Smooth muscle cell (in vitro differentiated cells): ENCODE measurements at regions not wholly inside any gene's neighbourhood (a gene's known extent, or its start where the extent isn't known, plus 50 kb on each side); places are given as distances from the start of the nearest gene placed in this dataset.

Experiments
- DNase-seq: peaks from one replicate; lab custom pipeline; 2025; ENCODE audit not compliant: unreplicated experiment; lab: John Stamatoyannopoulos, UW
- H2AFZ ChIP-seq: fragments of 200-600 bp; sonication (generic); 2 replicates; pipeline ENCODE4 v1.6.0; 2016; ENCODE audit warnings: antibody characterized with exemption, low read depth, mild to moderate bottlenecking
- H3F3A ChIP-seq: fragments of 200-600 bp; sonication (generic); 2 replicates; pipeline ENCODE4 v1.6.0; 2017; ENCODE audit warnings: antibody characterized with exemption, low read depth
- H3K27ac ChIP-seq: fragments of 200-600 bp; sonication (generic); 2 replicates; pipeline ENCODE4 v1.5.1; 2016; ENCODE audit warnings: low read depth, mild to moderate bottlenecking
- H3K27me3 ChIP-seq: fragments of 200-600 bp; sonication (generic); 2 replicates; pipeline ENCODE4 v1.6.1; 2016; ENCODE audit warnings: low read depth, mild to moderate bottlenecking
- H3K36me3 ChIP-seq: fragments of 200-600 bp; sonication (generic); 2 replicates; pipeline ENCODE4 v1.5.1; 2016; ENCODE audit warnings: low read depth
- H3K4me1 ChIP-seq: fragments of 200-600 bp; sonication (generic); 2 replicates; pipeline ENCODE4 v1.5.1; 2016; ENCODE audit warnings: low read depth
- H3K4me2 ChIP-seq: fragments of 200-600 bp; sonication (generic); 2 replicates; pipeline ENCODE4 v1.6.0; 2016; ENCODE audit warnings: mild to moderate bottlenecking
- H3K4me3 ChIP-seq: fragments of 200-600 bp; sonication (generic); 2 replicates; pipeline ENCODE4 v1.5.1; 2016; ENCODE audit warnings: mild to moderate bottlenecking
- H3K79me2 ChIP-seq: fragments of 200-600 bp; sonication (generic); 2 replicates; pipeline ENCODE4 v1.6.0; 2016; ENCODE audit warnings: low read depth, mild to moderate bottlenecking
- H3K9ac ChIP-seq: fragments of 200-600 bp; sonication (generic); 2 replicates; pipeline ENCODE4 v1.6.0; 2016; ENCODE audit warnings: low read depth
- H3K9me3 ChIP-seq: fragments of 200-600 bp; sonication (generic); replicated peaks from 2 replicates; pipeline ENCODE4 v1.5.1; 2016; ENCODE audit warnings: low read depth
- H4K20me1 ChIP-seq: fragments of 200-600 bp; sonication (generic); 2 replicates; pipeline ENCODE4 v1.6.0; 2016; ENCODE audit warnings: low read depth
- WGBS: methylation state at CpG from one replicate; pipeline ENCODE4 v1.1.7; 2016; ENCODE audit warnings: low lambda C conversion rate; 5-methylcytosine and 5-hydroxymethylcytosine counted together
- TF ChIP-seq, protein P1 (sequence below): fragments of 200-600 bp; sonication (generic); IDR thresholded peaks from 2 replicates; pipeline ENCODE4 v1.5.1; 2017; ENCODE audit warnings: borderline replicate concordance, mild to moderate bottlenecking, antibody characterized with exemption; ENCODE audit not compliant: insufficient read depth, poor library complexity, severe bottlenecking

- no peak overlapping the region for H3K27ac ChIP-seq
- H2AFZ ChIP-seq: no peak overlapping the region
- no peak overlapping the region for H3K9ac ChIP-seq
- no peaks in the 10 kb centered on the region for H4K20me1 ChIP-seq
- no peak for DNase-seq
- no peak overlapping the region for H3K4me2 ChIP-seq
- no peaks in the 10 kb centered on the region for H3F3A ChIP-seq
- no peaks in the 10 kb centered on the region for H3K4me1 ChIP-seq
- no peaks in the 10 kb centered on the region for H3K36me3 ChIP-seq
- 92% methylated on average over 7 of the region's 7 CpGs for WGBS
- no peak overlapping the region for H3K4me3 ChIP-seq
- H3K79me2 ChIP-seq: no peaks in the 10 kb centered on the region
- H3K27me3 ChIP-seq: no peaks in the 10 kb centered on the region
- TF ChIP-seq, protein P1, sequence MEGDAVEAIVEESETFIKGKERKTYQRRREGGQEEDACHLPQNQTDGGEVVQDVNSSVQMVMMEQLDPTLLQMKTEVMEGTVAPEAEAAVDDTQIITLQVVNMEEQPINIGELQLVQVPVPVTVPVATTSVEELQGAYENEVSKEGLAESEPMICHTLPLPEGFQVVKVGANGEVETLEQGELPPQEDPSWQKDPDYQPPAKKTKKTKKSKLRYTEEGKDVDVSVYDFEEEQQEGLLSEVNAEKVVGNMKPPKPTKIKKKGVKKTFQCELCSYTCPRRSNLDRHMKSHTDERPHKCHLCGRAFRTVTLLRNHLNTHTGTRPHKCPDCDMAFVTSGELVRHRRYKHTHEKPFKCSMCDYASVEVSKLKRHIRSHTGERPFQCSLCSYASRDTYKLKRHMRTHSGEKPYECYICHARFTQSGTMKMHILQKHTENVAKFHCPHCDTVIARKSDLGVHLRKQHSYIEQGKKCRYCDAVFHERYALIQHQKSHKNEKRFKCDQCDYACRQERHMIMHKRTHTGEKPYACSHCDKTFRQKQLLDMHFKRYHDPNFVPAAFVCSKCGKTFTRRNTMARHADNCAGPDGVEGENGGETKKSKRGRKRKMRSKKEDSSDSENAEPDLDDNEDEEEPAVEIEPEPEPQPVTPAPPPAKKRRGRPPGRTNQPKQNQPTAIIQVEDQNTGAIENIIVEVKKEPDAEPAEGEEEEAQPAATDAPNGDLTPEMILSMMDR: no peak
- no peaks in the 10 kb centered on the region for H3K9me3 ChIP-seq
Measured at GRCh38 chr2:121087117-121087516, 197.9 kb downstream of the TFCP2L1 start.

DNA sequence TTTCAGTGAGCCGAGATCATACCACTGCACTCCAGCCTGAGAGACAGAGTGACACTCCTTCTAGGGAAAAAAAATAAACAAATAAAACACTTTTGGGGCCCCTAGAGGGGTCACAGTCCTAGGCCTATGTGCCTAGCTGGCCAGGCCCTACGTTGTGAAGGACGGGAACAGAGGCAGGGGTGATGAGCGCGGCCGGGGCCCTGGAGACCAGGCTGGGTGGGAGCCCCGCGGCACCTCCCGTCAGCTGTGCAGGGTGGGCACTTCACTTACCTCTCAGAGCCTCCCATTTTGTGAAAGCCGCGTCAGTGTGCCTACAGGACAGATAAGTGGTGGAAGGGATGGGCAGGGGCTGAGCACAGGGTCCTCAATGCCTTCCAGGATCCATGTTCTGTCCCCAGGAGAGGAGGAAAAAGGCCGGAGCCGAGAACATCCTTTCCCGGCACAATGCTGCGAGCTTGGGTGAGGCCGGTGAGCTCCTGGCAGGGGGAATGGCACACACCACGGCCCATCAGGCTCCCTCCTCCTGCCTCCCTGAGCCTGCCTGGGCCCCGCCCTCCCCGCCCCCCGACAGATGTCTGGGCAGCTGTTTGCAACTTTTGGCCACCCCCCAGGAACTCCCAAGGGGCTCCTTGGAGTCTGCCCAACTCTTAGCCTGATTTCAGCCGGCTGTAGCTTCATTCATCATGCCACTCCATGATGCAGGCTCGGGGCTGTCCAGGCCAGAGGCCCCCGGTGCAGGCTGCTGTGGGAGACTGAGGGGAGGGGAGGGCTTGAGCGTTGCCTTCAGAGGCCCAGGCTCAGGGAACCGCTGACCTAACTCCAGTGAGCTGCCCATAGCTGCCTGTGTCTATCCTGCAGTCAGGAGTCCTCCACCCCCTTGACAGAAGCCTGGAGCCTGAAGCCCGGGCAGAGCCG lies 196.5 kb downstream of the TFCP2L1 start:
- no peaks in the 10 kb centered on the region for H3K27me3 ChIP-seq
- no peaks in the 10 kb centered on the region for H3K9me3 ChIP-seq
- TF ChIP-seq, protein P1: no peak

GRCh38 chr2:121089166-121089510 lies 195.9 kb downstream of the TFCP2L1 start:
- Histone ChIP-seq H3K9me3 (no peaks in the 10 kb centered on the region), H3K27me3 (no peaks in the 10 kb centered on the region), H3K27ac (no peak overlapping the region), H3K9ac (no peak overlapping the region), H4K20me1 (no peaks in the 10 kb centered on the region), H3K4me2 (no peak overlapping the region), H3K4me1 (no peaks in the 10 kb centered on the region), H3K4me3 (no peak overlapping the region), H3K36me3 (no peaks in the 10 kb centered on the region), H3F3A (no peaks in the 10 kb centered on the region), H3K79me2 (no peaks in the 10 kb centered on the region), H2AFZ (no peak overlapping the region)
- 94% methylated on average over 11 of the region's 11 CpGs for WGBS
- TF ChIP-seq, protein P1: no peak
- DNase-seq: no peak

More for the DNA sequence above, 196.5 kb downstream of the TFCP2L1 start:
- no peak overlapping the region for H3K4me2 ChIP-seq
- H3K9ac ChIP-seq: no peak overlapping the region
- H3F3A ChIP-seq: no peaks in the 10 kb centered on the region
- no peaks in the 10 kb centered on the region for H3K4me1 ChIP-seq
- H3K36me3 ChIP-seq: no peaks in the 10 kb centered on the region
- H3K4me3 ChIP-seq: no peak overlapping the region
- no peaks in the 10 kb centered on the region for H4K20me1 ChIP-seq
- no peak for DNase-seq
- 86% methylated on average over 24 of the region's 27 CpGs for WGBS
- H2AFZ ChIP-seq: no peak overlapping the region
- no peaks in the 10 kb centered on the region for H3K79me2 ChIP-seq
- H3K27ac ChIP-seq: no peak overlapping the region
